HG02840 (cell line): ENCODE measurements at regions not wholly inside any gene's neighbourhood (a gene's known extent, or its start where the extent isn't known, plus 50 kb on each side); places are given as distances from the start of the nearest gene placed in this dataset.

Source experiments
- ATAC-seq: cut with Tn5 transposase; IDR thresholded peaks from one replicate; pipeline ENCODE4 v1.9.1; 2021; ENCODE audit warnings: mild to moderate bottlenecking, moderate library complexity, moderate number of reproducible peaks; ENCODE audit not compliant: unreplicated experiment, low FRiP score

DNA sequence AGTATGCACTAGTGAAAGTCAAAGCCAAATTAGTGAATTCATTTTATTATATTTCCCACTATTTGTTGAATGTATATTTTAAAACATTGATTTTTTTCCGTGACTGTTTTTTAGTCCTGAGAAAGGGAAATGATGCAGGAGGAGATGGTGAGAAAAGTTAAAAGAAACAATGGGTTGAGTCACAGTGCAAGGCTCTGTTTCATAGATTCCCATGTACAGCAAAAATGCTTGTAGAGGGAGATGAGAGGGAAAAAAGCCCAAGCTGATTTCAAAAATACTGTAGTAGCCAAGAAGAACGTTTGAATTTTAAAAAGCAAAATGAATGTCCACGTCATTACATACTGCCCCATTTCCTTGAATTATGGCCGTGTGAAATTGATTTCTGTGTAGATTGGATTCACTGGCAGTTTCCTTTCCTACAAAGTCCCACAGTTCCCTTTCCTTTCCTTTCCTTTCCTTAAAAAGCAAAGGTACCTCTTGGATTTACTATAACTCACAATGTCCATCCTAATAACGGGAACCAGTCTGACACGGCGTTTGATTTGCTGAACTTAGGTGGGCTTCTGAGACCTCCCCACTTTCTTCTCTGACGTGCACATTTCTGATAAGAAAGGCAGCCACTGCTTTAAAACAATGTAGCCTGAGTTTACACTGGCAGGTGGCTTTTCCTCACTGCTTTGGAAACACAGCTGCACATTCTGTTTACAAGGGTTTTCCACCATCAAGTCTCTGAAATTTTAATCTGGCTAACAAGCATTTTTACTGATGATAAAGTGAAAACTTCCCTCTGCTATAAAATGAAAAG, 63.7 kb downstream of the SPCS3 start:
- no peak for ATAC-seq

- no peak for ATAC-seq
Observed at GRCh38 chr4:176385601-176386000, 65.8 kb downstream of the SPCS3 start.

DNA sequence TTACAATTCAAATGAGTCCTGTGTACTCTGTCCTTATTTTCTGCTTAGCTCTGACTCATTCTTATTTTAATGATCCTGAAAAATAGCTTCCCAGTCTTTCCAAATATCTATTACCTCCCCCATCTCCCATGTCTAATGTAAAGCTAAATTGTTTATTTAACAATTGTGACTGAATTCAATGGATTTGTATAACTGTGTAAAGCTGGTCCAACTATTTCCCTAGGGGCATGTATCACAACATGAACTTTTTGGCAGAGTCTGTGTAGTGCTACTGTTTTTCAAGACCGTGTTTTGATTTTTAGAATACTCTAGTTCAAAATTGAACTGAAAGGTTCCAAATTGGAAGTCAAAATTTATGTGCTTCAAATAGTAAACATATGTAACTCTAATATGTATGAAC, 67.8 kb downstream of the SPCS3 start:
- no peak for ATAC-seq

DNA sequence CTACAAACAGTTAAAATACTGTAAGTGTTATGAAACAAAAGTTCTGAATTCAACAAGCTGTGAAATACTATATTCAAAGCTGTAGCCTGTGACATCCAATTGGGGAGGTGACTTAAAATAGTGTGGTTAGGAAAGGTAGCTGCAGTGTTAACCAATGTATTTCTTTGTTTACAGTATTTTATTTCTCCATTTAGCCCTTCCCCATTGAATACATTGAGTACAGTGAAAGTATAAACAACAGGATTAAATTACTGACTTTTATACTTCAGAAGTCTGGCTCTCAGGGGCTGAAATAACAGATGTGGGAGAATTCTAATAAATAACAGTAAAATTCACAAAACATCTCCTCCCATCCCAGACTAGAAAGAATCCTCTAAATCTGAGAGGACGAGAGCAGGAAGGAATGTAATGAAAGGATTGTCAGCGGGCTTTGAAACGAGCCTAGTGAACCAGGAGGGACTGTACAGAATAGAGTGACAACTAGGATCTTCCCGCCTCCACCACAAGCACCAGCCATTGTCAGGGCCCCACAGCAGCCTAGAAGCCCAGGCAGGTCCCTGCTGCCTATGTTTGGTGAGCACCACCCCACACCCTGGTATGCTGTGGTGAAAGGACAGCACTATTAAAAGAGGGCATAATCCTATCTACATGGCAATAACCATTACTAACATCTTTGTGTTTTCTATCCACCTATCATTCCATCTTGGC, 73.7 kb downstream of the SPCS3 start:
- no peak for ATAC-seq

GRCh38 chr4:176400816-176401461, 81.2 kb downstream of the SPCS3 start:
- no peak for ATAC-seq

DNA sequence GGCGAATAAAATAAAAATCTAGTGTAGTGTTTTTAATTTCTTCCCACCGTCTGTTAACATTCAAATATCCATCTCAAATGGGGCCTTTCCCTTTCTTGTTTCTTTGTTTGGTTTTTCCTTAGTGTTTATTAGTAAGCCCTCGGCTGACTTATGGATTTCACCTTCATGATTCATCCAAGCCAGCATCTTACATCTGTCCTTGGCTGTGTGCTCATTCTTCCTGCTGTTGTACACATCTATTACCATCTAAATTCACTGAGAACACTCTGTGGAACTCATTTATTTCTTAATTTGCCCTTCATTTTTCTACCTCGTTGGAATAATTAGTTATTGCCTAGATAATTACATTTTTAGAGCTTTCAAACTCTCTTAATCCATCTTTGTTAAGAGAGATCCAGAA, 84.9 kb downstream of the SPCS3 start:
- no peak for ATAC-seq

DNA sequence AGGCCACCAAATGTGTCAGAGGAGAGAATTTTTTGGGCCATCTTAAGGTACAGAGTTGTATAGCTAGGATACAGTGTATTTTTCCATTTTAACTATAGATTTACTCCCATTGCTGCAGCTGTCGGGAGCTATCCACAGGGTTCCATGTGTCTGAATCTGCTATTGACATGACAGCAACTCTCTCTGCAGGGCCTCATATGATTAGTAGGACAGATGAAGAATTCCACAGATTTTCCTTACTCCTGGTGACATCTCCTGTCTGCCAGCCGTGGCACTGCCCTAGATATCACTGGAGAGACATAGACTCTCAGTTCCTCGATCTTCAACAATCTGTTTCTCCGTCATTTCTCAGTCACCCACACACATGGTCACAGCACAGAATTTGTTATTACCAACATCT, 86.5 kb downstream of the SPCS3 start:
- no peak for ATAC-seq

GRCh38 chr4:176406736-176407135, 87.0 kb downstream of the SPCS3 start:
- ATAC-seq, result no peak

DNA sequence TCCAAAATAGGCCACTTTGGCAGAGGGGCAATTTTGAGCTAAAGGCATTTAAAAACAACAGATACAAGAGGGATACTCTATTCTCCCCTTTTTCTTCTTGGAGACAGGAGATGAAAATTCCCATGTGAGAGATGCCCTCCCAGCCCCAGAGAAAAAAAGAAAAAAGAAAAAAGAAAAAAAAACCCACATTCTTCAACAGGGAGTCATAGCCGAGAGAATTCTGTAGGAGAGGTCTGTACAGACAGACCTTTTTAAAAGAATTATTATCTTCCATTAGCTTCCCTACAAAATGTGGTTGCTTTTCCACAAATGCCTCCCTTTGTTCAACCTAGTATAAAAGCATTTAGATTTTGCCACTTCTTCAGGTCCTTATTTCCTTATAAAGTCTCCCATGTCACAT, 89.9 kb downstream of the SPCS3 start:
- ATAC-seq, result no peak

- no peak for ATAC-seq
Observed at GRCh38 chr4:176413171-176413570, 93.4 kb downstream of the SPCS3 start.

GRCh38 chr4:176422001-176422400, 102.2 kb downstream of the SPCS3 start:
- ATAC-seq, result no peak

- no peak for ATAC-seq
Observed at GRCh38 chr4:176422511-176422910, 102.7 kb downstream of the SPCS3 start.

DNA sequence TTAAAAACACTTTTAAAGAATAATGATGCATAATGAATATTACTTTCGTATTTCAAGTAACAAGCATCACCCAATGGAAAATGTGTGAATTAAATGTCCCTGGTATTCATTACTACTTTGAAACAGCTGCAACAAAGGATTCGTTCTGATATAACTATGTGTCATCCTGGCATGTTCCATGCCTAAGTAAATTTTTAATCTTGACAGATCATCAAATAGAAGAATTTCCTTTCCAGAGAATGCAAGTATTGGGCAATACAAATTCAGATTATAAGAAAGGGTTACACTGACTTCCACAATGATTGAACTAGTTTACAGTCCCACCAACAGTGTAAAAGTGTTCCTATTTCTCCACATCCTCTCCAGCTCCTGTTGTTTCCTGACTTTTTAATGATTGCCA, 105.3 kb downstream of the SPCS3 start:
- ATAC-seq, result no peak

GRCh38 chr4:176432811-176433540, 113.2 kb downstream of the SPCS3 start:
- no peak for ATAC-seq

- ATAC-seq, result no peak
Observed at GRCh38 chr4:176433983-176434382, 114.2 kb downstream of the SPCS3 start.

DNA sequence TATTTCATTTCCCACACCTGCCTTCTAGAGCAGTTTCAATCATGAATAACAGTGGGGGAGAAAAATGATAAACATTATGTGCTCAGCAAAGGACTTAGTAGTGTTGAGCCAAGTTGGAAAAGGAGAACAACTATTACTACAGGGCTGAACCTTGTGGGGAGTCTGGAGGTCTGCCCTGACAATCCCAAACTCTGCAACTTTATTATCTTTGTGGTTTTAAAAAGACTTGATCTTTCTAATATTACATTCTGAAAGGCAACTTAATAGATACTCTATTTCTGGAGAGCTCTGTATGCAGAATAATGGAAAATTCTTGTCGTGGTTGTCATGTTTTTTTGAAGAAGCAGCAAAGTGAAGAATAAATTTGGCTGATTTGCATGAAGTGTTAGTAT, 116.1 kb downstream of the SPCS3 start:
- no peak for ATAC-seq

GRCh38 chr4:176436293-176436973, 116.7 kb downstream of the SPCS3 start:
- ATAC-seq, result peak; percentile 59

DNA sequence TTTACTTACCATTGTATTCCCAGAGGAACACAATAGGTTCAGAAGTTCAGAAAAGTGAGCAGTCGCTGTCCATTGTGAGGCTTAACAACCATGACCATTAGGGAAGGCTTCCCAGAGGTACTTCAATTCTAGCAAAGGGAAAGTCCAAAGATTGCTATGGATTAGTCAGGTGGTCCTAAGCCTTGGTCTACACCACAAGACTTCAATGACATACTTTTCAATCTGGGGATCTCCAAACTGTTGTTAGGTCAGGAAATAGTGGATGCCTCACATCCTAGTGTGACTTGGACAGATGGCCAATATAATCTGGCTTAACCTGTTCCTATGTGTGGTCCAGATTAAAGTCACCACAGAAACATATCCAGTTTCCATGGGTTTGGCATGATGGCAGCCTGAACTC, 118.0 kb downstream of the SPCS3 start:
- ATAC-seq, result no peak

GRCh38 chr4:176438401-176438800, 118.6 kb downstream of the SPCS3 start:
- ATAC-seq, result no peak

DNA sequence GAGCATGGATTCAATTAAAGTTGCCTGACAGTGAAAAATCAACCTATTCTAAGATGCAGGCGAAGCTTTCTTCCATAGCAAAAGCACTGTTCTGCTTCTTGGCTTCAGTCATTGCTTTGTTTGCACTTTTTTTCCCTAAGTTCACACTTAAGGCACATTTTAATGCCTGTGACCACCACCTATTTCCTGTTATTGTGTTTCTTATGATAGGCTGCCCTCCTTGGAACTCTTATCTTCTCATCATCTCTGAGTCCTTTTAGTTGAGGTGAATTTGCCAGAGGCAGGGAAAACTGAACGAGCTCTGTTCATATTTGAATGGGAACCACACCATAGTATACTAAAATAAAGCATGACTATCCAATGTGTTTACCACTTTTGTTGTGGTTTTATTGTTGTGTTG, 119.8 kb downstream of the SPCS3 start:
- no peak for ATAC-seq
